Epithelial cell of prostate (primary cell): ENCODE measurements at regions not wholly inside any gene's neighbourhood (a gene's known extent, or its start where the extent isn't known, plus 50 kb on each side); places are given as distances from the start of the nearest gene placed in this dataset.

Experiments
- DNase-seq: peaks from one replicate; pipeline ENCODE4 v3.0.0-alpha.2; 2011; ENCODE audit warnings: low read depth, low spot score
- H3K27ac ChIP-seq: fragments of 450-650 bp; 2 replicates; pipeline ENCODE4 v1.5.1; 2017; ENCODE audit warnings: mild to moderate bottlenecking

GRCh38 chr2:217171874-217172273, 312.0 kb upstream of the TNP1 start:
- no peak for DNase-seq
- H3K27ac ChIP-seq: no peak overlapping the region

GRCh38 chr2:217168496-217168895, 308.6 kb upstream of the TNP1 start:
- no peak for DNase-seq
- H3K27ac ChIP-seq: no peak overlapping the region

- H3K27ac ChIP-seq: no peak overlapping the region
- no peak for DNase-seq
These were observed 307.7 kb upstream of the TNP1 start for GRCh38 chr2:217167531-217167930.

GRCh38 chr2:217166241-217166850, 306.5 kb upstream of the TNP1 start:
- no peak for DNase-seq

GRCh38 chr2:217165547-217165946, 305.7 kb upstream of the TNP1 start:
- H3K27ac ChIP-seq: no peak overlapping the region
- DNase-seq: no peak

More at GRCh38 chr2:217166241-217166850, 306.5 kb upstream of the TNP1 start:
- H3K27ac ChIP-seq: no peak overlapping the region

- H3K27ac ChIP-seq: no peak overlapping the region
- DNase-seq: no peak
These were observed 304.1 kb upstream of the TNP1 start for GRCh38 chr2:217163987-217164386.

DNA sequence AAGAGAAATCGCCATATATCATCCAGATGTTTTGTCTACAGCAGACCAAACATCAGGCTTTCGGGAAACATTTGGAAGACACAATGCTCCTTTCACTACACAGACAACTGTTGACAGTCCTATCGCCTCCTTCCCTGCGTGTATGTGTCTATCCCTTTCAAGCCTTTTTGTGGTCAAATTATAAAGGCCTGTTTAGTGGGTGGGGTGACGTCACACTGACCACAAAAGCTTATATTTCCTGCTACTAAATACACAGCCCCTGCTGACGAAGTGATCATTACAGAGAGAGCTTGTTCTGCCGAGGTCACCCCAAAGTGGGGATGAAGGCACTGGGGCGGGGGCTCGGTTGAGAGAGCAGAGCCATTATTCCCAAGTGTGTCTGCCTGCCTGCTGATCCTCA, 302.7 kb upstream of the TNP1 start:
- no peak overlapping the region for H3K27ac ChIP-seq
- DNase-seq: peak; percentile 70

- DNase-seq: no peak
These were observed 301.4 kb upstream of the TNP1 start for GRCh38 chr2:217160978-217161973.

DNA sequence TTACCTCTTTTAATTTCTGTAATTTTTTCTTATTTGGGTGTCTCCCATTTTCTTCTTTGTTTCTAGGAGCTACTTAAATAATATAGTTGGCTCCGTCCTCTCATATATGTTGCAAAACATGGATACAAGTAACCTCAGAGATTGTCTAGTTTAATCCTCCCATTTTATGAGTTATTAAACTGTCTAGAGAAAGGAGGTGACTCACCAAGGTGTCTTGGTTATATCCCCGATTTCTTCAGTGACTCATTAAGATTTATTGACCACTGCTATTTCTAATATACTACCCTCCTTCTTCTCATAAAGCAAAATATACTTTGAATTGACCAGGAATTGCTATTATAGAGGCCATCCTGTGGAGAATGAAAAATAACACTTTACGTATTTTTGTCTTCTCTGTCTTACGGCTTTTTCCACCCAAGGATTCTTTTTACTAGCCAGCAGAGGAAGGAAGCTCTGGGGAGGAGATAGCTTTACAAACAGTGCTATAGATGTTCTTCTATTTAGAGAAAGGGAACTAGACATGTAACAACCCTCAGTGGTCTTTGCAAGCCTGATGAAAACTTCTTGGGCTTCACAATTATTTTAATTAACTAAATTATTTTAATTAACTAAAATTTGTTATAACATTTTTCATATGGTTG, 300.4 kb upstream of the TNP1 start:
- peak; percentile 66 for DNase-seq
- H3K27ac ChIP-seq: no peak overlapping the region

More at GRCh38 chr2:217160978-217161973, 301.4 kb upstream of the TNP1 start:
- no peak overlapping the region for H3K27ac ChIP-seq

DNA sequence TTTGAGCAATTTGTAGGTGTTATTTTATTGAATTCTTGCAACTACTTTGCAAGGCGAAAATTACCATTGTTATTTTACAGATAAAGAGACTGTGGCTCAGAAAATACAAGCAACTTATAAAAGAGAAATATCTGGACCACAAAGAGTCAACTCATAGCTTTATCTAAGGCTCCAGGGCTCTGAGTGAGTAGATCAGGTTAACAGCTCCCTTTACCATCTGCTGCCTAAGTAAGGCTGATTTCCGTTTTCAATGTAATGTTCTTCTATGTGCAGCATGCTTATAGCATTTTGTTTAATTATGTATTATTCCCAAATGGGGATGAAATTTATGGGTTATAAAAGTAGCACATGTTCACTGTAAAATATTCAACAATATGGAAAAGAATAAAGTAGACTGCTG, 299.1 kb upstream of the TNP1 start:
- DNase-seq: no peak

DNA sequence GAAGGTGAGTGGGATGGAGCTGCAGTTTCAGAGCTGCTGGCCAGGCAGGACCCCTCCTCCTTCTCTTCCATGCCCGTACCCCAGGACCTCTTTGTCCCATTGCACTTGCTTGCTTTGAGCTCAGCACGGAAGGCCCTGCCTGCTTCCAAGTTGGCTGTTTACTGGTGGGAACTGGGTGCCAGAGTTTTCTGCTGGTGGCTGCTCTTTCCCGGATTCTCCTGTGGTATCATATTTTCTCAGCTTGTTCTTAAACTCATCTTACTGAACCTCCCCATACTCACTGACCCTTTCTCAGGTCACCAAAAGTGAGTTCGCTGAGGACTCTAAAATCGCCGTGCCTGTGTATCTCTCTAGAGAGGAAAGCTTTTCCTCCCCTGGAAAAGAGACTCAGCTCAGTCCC, 297.7 kb upstream of the TNP1 start:
- H3K27ac ChIP-seq: no peak overlapping the region
- DNase-seq: no peak

More for the DNA sequence above, 299.1 kb upstream of the TNP1 start:
- H3K27ac ChIP-seq: no peak overlapping the region

GRCh38 chr2:217156801-217157200, 296.9 kb upstream of the TNP1 start:
- no peak for DNase-seq
- H3K27ac ChIP-seq: no peak overlapping the region

- no peak for DNase-seq
These were observed 295.1 kb upstream of the TNP1 start for GRCh38 chr2:217154923-217155322.

DNA sequence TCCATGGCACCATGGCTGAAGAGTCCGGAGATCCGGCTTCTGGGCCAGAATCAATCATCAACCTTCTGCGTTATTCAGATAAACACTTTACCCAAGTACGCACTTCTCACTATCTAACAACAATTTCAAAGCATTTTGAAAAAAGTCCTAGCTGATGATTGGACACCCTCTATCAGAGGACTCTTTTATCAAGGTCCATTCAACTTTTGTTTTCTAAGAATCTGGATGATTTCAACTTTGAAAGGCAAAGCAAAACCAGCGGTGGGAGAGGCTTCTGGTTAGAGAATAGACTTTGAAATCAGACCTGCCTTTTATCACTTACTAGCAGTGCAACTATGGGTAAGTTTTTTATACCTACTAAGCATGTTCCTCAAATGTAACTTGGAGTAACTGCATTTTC, 293.6 kb upstream of the TNP1 start:
- no peak overlapping the region for H3K27ac ChIP-seq
- no peak for DNase-seq

More at GRCh38 chr2:217154923-217155322, 295.1 kb upstream of the TNP1 start:
- no peak overlapping the region for H3K27ac ChIP-seq

DNA sequence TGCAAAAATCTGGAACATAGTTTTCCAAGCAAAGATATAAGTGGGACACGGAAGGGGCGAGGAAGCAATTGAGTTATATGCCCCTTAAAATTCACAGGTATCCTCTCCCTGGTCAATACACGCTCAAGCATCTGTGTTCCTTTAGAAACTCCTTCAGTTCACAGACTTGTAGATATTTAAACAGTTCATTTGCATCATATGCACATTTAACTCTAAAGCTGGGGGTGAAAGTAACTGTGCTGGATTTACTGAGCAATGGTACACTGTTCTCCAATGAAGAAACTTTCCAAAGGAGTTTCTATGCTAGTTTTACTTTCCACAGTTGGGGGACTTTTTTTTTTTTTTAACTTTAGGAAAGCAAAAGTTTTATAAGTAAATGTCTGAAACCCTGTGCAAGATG, 293.0 kb upstream of the TNP1 start:
- no peak overlapping the region for H3K27ac ChIP-seq
- no peak for DNase-seq

- DNase-seq: no peak
- H3K27ac ChIP-seq: no peak overlapping the region
These were observed 291.8 kb upstream of the TNP1 start for GRCh38 chr2:217151509-217152206.

- H3K27ac ChIP-seq: no peak overlapping the region
- DNase-seq: no peak
These were observed 290.4 kb upstream of the TNP1 start for GRCh38 chr2:217150236-217150635.

DNA sequence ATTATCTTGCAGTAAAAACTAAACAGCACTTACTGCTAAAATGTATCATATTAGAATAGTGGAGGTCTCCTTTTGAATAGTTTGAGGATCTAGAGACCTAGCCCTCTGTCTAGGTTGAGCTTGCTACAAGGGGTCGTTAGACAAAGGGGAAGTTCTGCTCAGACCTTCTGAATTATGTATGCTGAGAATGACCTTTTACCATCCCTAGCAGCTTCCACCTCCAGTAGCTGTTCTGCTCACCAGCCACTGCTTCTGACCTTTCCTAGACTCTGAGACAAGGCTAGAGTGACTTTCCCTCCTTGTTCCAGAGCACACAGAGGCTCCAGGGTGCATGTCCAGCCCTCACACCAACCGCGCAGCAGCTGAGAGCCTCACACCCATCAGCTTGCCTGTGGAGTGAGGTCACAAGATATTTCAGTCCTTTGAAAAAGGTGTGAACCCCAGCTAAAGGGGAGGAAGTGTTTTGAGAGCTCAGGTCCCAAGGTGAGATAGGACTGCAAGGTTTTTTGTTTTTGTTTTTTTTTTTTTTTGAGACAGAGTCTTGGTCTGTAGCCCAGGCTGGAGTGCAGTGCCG, 289.3 kb upstream of the TNP1 start:
- no peak overlapping the region for H3K27ac ChIP-seq
- DNase-seq: no peak

DNA sequence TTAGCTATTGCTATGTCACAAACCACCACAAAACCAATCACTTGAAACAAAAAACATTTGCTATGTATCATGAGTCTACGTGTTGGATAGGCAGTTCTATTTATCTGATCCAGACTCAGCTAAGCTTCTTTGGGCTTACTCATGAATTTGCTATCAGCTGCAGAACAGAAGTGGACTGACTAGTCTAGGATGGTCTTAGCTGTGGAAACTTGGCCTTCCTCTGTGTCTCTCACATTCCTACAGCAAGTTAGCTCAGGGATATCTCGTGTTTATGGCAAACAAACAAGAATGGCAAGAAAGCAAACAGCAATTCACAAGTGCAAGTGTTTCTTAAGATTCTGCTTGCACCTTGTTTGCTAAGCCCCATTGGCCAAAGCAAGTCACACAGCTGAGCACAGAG, 288.0 kb upstream of the TNP1 start:
- no peak overlapping the region for H3K27ac ChIP-seq
- DNase-seq: no peak

- H3K27ac ChIP-seq: no peak overlapping the region
- no peak for DNase-seq
These were observed 287.1 kb upstream of the TNP1 start for GRCh38 chr2:217146956-217147355.
